ENCODE measurements at regions not wholly inside any gene's neighbourhood (a gene's known extent, or its start where the extent isn't known, plus 50 kb on each side); places are given as distances from the start of the nearest gene placed in this dataset.

- no peak for DNase-seq (ENCODE audit: low read depth)
Observed at GRCh38 chr4:123497340-123497739, 100.7 kb downstream of the SPRY1 start.

- DNase-seq (ENCODE audit: low read depth) = no peak
Observed at GRCh38 chr4:123501733-123502132, 105.1 kb downstream of the SPRY1 start.

DNA sequence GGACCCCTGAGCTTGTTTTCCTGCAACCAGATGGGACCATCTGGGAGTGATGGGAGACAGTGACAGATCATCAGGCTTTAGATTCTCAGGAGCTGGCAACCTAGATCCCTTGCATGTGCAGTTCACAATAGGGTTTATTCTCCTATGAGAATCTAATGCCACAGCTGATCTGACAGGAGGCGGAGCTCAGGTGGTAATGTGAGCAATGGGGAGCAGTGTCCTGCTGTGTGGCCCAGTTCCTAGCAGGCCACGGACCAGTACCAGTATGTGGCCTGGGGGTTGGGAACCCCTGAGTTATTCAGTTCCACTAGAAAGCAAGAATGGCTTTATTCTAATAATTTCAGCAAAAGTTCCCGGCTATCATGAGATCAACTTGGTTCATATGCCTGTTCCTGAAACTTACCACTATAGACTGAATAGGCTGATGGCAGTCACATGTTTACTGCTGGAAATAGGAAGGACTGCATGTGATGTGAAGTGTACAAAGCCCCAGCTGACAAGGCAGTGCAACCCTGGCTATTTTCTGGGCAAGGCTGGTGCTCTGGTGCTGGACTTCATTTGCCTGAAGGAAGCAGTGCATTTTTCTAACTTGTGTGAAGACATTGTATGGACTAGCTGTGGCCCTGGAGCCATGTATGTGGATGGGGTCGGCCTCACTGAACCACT is 107.2 kb downstream of the SPRY1 start:
- no peak for DNase-seq (ENCODE audit: low read depth)

- peak; percentile 64 for DNase-seq (ENCODE audit: low read depth)
Observed at GRCh38 chr4:123505095-123506010, 108.8 kb downstream of the SPRY1 start.

DNA sequence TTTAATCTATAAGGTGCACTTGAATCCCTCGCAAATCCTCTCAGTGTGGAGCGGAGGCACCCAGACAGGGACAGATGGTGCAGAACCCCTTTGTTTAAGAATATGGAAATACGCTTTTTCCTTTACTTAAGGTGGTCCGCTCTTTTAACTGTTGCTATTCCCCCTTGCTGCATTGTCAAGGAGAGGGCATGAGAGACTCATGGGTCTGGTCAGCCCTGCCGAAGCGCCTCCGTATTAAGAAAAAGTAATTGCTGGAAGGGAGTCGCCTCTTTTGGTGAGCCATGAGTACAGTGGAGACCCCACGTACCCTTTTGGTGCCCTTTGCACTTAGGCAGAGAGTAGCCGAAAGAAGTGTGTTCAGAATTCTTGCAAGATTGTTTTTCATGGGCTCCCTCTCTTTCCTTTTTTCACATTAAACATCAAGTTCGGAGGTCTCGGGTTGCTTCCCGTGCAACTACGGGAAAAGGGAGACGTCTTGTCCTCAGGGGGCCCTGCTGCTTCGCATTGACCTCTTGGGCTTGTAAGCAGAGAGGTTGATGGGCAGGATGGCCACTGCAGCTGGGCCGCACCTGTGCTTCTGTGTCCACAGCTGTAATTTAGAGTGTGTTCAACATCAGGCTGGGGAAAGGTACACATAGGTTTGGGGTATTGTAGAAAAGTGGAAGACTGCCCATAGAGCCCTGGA is 109.6 kb downstream of the SPRY1 start:
- no peak for DNase-seq (ENCODE audit: low read depth)

DNA sequence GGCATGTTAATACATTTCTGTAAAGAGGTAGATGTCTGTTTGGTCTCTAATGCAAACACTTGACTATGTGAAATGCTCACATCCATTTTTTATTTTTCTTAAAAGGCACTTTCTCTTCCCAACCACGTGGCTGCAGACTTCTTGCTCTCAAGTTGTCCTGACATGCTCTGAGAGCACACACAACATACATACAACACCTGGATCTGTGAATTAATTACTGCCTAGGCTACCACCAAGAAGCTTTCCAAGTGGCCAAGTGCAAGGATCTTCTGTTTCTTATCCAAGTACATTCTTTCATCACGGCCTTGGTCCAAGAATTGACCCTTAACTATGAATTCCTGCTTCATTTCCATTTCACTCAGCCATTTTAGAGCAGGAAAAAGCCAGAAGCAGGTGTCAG is 110.8 kb downstream of the SPRY1 start:
- no peak for DNase-seq (ENCODE audit: low read depth)

DNA sequence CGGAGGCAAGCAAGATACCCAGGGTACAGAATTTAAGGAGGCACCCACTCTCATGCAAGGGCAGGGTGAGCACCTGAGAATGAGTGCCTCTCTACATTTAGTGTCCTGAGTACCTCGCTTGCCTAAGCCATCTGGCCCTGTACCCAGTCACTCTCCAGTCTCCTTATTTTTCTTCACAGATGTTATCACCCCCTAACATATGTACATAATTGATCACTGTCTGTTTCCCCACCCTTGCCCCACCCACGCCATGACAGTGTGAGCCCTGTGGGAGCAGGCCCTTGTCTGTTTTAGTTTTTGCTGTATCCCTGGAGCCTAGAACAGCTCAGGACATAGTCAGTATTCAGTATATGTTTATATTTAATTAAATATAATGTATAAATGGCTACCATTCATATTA is 113.6 kb downstream of the SPRY1 start:
- no peak for DNase-seq (ENCODE audit: low read depth)

DNA sequence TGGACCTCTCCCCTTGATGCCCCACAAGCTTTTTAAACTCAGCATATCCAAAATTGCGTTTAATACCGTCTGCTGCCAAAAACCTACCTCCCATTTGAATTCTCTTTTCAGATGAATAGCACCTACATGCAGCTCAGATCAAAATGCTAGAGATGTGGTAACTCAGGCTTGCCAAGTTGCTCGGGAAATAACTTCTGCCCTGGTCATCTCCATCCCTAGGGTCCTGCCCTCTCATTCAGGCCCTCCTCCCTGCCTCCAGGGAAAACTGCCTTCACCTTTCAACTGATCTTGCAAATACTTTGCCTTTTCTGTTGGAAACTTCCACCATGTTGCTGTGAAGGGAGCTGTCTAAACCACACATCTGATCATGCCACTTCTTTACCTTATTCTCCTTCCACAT is 114.1 kb downstream of the SPRY1 start:
- DNase-seq (ENCODE audit: low read depth) = no peak

- no peak for DNase-seq (ENCODE audit: low read depth)
Observed at GRCh38 chr4:123516576-123516975, 120.0 kb downstream of the SPRY1 start.

DNA sequence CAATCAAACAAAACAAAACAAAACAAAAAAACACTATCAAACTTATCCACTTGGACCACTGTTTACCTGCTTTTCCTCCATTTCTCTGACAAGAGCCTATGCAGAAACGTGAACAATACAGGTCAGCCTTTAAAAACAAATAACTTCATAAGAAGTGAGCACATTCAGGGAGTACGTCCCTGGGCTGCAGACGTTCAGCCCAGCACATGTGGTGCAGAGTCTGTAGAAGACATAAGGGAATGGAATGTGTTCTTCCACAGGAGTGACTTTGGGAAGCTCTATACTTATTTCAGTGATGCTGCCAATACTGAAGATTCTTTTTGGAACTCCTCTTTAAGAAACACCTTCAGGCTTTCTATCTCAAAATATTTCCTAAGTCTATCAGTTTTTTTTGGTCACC is 120.6 kb downstream of the SPRY1 start:
- no peak for DNase-seq (ENCODE audit: low read depth)

DNA sequence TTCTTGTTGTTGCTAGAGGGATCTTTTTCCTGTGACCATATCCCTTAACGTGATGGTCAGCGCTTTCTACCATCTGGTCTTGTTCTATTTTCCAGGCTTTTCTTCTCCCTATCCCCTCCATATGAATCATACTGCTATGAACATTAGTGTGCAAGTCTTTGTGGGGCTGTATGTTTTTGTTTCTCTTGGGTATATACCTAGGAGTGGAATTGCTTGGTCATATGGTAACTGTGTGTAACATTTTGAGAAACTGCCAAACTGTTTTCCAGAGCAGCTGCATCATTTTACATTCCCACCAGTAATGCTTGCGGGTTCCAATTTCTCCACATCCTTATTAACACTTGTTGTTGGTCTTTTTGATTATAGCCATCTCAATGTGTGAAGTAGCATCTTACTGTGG is 121.4 kb downstream of the SPRY1 start:
- DNase-seq (ENCODE audit: low read depth) = no peak

DNA sequence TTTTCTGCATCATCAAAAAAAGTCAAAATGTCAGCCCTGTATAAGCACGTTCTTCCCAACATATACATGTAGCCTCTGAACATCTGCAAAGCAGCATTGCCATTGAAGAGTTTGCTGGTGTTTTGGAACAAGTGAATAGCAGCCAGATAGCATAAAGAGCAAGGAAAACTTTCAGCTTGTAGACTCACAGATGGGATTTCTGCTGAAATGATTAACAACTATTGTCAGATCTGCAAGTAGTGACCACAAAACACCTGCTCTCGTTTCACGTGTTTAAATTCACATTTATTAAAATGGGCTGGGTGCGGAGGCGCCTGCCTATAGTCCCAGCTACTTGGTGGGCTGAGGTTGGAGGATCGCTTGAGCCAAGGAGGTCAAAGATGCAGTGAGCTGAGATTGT is 123.7 kb downstream of the SPRY1 start:
- DNase-seq (ENCODE audit: low read depth) = no peak

GRCh38 chr4:123522081-123522480 is 125.5 kb downstream of the SPRY1 start:
- DNase-seq (ENCODE audit: low read depth) = no peak

DNA sequence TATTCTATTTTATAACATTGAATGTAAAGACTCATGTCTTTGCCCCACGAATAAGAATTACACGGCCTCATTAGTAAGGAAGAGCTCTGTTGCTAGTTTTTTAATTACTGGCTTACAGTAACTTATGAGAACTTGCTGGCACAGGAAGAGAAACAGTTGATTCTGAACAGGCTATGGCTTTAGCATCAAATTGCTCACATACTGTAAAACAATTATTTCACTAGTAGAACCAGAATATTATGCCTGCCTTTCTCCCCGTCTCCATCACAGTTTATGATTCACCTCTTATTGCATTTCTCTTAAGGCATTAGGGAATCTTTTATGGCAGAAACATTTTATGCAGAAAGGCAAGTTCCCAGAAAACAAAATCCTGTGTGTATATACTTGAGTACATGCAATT is 126.1 kb downstream of the SPRY1 start:
- no peak for DNase-seq (ENCODE audit: low read depth)

DNA sequence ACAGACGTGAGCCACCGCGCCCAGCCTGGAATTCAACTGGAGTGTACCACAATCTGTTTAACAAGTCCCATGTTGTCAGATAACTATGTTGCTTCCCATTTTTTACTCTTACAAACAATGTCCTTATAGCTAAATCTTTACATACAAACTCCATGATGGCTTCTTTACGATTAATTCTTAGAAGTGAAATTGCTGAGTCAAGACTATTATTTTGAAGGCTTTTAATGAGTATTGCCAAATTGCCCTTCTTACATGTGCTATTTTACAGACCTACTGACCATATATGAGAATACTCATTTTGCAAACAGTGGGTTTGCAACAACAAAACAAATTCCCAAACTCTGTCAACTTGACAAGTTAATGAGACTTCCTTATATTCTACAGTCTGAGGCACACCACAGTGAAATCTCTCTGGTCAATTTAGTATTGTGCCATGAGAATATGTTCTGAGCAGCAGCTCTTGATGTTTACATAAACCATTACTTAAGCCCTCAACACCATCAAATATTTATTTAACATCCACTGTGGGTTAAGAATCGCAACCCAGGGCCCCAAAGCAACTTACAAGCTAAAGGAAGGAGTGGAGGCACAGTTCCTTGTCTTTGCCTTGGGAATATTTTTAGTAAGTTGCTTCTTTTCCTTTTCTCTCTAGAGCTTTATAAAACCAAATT is 128.5 kb downstream of the SPRY1 start:
- DNase-seq (ENCODE audit: low read depth) = no peak

GRCh38 chr4:123526511-123526910 is 129.9 kb downstream of the SPRY1 start:
- DNase-seq (ENCODE audit: low read depth) = no peak

DNA sequence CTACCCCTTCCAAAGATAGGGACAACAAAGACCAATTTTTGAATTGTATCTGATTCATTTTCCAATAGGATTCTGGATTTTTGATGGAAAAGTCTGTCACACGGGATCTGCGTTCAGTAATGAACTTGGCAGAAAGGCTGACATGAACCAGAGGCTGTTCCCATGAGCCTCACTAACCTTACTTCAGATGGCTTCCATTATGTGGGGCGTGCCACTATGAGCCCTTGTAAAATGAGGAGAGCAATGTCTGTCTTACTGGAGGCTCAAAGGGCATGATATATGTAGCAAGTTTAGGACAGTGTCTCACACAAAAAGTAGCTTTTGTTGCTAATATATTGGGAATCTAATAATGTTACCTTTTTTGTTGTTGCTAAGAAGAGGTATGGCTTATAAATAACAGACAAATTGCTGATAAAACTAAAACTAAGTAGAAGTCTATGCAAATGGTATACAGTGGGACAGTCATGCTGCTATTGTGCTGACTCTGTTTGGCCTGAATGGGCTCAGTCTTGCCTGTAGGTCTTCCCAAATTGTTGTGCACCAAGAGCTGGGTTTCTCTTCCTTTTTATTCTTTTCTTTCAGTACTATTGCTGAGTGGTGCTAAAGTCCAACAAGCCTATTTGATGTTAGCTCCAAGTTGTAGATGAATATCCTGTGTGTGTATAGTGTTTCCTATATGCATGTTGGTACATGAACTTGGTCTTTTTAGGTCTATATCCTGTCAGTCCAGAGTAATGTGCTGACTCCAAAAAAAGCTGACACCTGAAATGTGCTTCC is 132.1 kb downstream of the SPRY1 start:
- no peak for DNase-seq (ENCODE audit: low read depth)

- DNase-seq (ENCODE audit: low read depth) = no peak
Observed at GRCh38 chr4:123529278-123529568, 132.6 kb downstream of the SPRY1 start.

DNA sequence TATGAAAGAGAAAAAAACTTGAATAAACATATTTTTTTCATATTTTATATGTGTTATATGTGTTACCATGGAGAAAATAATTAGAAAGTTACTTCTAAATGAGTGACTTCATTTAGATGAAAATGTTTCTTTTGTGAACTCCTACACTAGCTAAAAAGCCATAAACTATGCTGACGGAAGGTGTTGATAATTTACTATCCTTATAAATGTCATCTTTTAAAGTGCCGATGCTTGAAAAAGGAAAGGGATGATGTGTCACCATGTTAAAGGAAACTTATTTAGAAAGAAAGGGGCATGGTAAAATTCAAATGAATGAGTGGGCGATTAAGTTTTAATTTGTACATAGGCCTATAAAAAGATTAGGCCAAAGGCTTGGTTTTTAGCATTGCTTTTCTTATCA is 133.8 kb downstream of the SPRY1 start:
- DNase-seq (ENCODE audit: low read depth) = no peak

- DNase-seq (ENCODE audit: low read depth) = no peak
Observed at GRCh38 chr4:123535037-123535748, 138.6 kb downstream of the SPRY1 start.

GRCh38 chr4:123536225-123536624 is 139.6 kb downstream of the SPRY1 start:
- DNase-seq (ENCODE audit: low read depth) = no peak
